ENCODE measurements at regions not wholly inside any gene's neighbourhood (a gene's known extent, or its start where the extent isn't known, plus 50 kb on each side); places are given as distances from the start of the nearest gene placed in this dataset.

DNA sequence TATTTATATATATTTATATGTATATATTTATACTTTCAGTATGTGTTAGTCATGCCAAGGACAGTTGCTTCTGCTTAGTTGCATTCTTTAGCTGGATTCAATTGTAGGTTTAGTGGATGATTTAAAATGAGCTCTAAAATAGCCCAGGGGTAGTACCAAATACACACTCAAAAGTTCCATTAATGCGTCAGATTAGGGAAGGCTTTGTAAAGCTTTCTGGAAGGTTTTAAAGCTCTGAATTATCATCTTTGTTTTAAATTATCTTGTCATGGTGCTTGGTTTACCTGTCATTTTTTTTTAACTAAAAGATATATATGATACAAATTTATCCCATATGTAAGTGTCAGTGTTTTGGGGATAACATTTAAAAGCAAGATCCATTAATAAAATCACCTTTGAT is 242.7 kb upstream of the ADAMTS5 start:
- no peak for TF ChIP-seq CTCF (conservative IDR thresholded peaks at IDR 0.05)
- TF ChIP-seq ZFX (IDR thresholded peaks at IDR 0.05): no peak
